ENCODE measurements at regions not wholly inside any gene's neighbourhood (a gene's known extent, or its start where the extent isn't known, plus 50 kb on each side); places are given as distances from the start of the nearest gene placed in this dataset.

DNA sequence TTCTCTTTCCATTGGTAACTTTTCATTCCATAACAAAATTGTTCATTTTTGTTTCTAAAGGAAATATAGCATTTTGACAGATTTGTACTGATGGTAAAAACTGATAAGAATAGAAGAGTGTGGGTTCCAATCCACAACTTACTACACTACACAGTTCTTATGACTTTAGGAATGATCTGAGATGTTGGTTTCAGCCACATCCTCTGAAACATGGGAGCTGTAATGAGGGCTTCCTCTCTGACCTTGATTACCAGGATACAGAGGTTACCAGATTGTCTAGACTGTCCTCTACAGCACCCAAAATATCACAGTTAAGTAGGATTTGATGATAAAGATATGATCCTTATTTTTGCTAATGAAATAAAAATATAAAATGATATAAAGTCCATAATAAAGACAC, 1184.6 kb downstream of the FLRT2 start:
- intact Hi-C loops (cut with micrococcal nuclease), result no loop called here
- Histone ChIP-seq H3K9me3 (replicated peaks) (no peaks in the 10 kb centered on the region), H3K36me3 (no peaks in the 10 kb centered on the region), H3K4me3 (no peak overlapping the region), H3K27ac (replicated peaks) (no peak overlapping the region), H3K4me1 (no peaks in the 10 kb centered on the region), H3K27me3 (ENCODE audit: low read depth) (no peaks in the 10 kb centered on the region)
- no peak for DNase-seq
- TF ChIP-seq, protein P1, sequence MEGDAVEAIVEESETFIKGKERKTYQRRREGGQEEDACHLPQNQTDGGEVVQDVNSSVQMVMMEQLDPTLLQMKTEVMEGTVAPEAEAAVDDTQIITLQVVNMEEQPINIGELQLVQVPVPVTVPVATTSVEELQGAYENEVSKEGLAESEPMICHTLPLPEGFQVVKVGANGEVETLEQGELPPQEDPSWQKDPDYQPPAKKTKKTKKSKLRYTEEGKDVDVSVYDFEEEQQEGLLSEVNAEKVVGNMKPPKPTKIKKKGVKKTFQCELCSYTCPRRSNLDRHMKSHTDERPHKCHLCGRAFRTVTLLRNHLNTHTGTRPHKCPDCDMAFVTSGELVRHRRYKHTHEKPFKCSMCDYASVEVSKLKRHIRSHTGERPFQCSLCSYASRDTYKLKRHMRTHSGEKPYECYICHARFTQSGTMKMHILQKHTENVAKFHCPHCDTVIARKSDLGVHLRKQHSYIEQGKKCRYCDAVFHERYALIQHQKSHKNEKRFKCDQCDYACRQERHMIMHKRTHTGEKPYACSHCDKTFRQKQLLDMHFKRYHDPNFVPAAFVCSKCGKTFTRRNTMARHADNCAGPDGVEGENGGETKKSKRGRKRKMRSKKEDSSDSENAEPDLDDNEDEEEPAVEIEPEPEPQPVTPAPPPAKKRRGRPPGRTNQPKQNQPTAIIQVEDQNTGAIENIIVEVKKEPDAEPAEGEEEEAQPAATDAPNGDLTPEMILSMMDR (IDR thresholded peaks at IDR 0.05; ENCODE audit: borderline replicate concordance), result no peak

DNA sequence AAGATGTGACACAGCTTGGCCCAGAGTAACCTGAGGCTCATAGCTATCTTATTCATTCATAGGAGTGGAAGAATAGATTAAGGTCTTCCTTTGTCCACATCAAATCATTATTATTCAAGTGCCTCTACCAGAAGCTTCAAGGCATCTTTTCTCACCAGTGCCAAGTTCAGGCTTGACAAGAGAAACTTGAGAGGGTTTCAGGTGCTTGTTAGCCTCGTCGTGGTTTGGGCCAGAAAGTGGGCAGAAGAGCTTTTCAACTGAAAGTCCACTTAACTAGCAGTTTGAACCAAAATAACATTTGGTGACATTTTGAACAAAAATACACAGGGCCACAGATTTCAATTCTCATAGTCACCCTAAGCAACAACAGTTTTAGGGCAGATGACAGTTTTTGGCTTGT, 1184.2 kb downstream of the FLRT2 start:
- Histone ChIP-seq H3K27ac (replicated peaks) (no peak overlapping the region), H3K9me3 (replicated peaks) (no peaks in the 10 kb centered on the region), H3K4me1 (no peaks in the 10 kb centered on the region), H3K27me3 (ENCODE audit: low read depth) (no peaks in the 10 kb centered on the region), H3K4me3 (no peak overlapping the region), H3K36me3 (no peaks in the 10 kb centered on the region)
- intact Hi-C loops (cut with micrococcal nuclease), result no loop called here
- TF ChIP-seq, protein P1 (IDR thresholded peaks at IDR 0.05; ENCODE audit: borderline replicate concordance), result no peak
- no peak for DNase-seq

DNA sequence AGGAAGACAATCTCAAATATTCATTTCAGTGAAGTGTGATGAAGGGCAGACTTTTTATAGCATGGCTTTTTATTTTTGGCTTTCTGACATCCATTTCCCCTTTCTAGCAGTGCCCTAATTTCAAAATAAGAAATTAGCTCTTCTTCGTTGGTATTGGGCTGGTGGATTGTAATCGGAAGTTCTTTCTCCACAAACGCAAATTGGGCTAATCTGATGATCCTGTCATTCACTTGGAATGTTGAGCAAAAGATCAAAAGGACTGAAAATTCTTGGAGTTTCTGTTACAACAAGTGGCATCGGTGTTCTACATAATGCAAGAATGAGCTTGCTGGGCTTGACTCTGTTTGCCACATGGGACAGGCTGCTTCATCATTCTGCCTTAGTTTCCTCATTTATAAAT, 1182.8 kb downstream of the FLRT2 start:
- TF ChIP-seq, protein P1 (IDR thresholded peaks at IDR 0.05; ENCODE audit: borderline replicate concordance), result no peak
- Histone ChIP-seq H3K27ac (replicated peaks) (no peak overlapping the region), H3K36me3 (no peaks in the 10 kb centered on the region), H3K4me3 (no peak overlapping the region), H3K9me3 (replicated peaks) (no peaks in the 10 kb centered on the region), H3K4me1 (no peaks in the 10 kb centered on the region), H3K27me3 (ENCODE audit: low read depth) (no peaks in the 10 kb centered on the region)
- no peak for DNase-seq
- intact Hi-C loops (cut with micrococcal nuclease), result no loop called here

DNA sequence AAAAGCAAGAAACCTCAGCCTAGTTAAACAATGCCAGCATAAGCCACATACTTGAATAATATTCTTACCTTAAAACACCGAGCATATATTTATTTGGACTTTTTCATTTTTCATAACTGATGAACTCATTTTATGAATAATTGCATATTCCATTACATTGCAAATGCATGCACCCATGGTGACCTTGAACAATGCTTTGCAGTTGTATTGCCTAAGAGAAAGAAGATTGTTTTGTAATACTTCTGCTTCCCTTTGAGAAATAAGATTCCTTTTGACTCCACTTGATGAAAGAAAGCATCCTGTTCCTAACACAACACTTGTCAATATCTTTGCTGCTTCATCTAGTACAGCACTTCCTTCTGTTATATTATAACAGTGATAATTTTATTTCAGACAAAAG, 1182.2 kb downstream of the FLRT2 start:
- TF ChIP-seq, protein P1 (IDR thresholded peaks at IDR 0.05; ENCODE audit: borderline replicate concordance), result no peak
- Histone ChIP-seq H3K27me3 (ENCODE audit: low read depth) (no peaks in the 10 kb centered on the region), H3K36me3 (no peaks in the 10 kb centered on the region), H3K4me1 (no peaks in the 10 kb centered on the region), H3K27ac (replicated peaks) (no peak overlapping the region), H3K9me3 (replicated peaks) (no peaks in the 10 kb centered on the region), H3K4me3 (no peak overlapping the region)
- intact Hi-C loops (cut with micrococcal nuclease), result no loop called here
- DNase-seq, result no peak

DNA sequence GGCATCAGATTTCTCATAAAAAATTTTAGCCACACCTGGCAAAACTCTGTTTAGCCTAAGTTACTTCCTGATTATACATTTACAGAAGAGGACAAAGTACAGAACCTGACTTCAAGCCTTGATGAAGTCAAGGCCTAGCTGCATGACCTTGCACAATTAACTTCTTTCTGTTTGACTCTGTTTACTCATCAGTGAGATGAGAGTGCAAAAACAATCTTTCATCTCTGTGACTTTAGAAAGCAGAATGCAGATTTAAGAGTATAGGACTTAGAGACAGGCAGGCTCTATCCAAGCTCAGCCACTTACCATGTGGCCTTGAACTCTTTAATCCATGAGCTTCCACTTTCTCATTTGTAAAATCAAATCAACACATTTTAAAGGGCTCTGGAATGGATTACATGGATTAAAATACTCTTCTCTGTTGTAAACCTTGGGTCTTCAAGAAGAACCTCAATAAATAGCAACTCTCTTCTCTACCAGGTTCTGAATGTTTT, 1178.9 kb downstream of the FLRT2 start:
- H3K9me3 ChIP-seq (replicated peaks), result peaks cover 7% of the 10 kb centered on the region
- no peaks in the 10 kb centered on the region for H3K27me3 ChIP-seq (ENCODE audit: low read depth)
- intact Hi-C loops (cut with micrococcal nuclease), result no loop called here
- H3K27ac ChIP-seq (replicated peaks), result no peak overlapping the region
- TF ChIP-seq, protein P1 (IDR thresholded peaks at IDR 0.05; ENCODE audit: borderline replicate concordance), result no peak
- H3K4me1 ChIP-seq, result no peaks in the 10 kb centered on the region
- no peaks in the 10 kb centered on the region for H3K36me3 ChIP-seq
- DNase-seq, result no peak
- H3K4me3 ChIP-seq, result no peak overlapping the region

DNA sequence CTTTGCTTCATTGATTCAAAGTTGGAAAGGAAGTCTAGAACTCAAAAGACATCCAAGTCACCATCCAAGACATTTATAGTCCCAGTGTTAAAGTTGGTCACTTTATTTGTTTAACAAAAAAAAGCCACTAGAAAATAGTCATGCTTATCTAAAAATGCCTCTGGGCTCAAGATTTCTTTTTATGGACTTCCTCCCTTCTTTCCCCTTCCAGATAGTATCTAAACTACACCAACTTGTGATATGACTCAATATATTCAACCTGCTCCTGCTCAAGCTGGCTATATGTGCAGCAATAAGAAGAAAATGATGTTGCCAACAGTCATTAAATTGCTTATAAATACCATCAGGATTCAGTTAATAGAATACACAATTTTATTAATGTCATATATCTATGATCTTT, 1177.1 kb downstream of the FLRT2 start:
- no peaks in the 10 kb centered on the region for H3K36me3 ChIP-seq
- peaks cover 7% of the 10 kb centered on the region for H3K9me3 ChIP-seq (replicated peaks)
- H3K4me3 ChIP-seq, result no peak overlapping the region
- no peaks in the 10 kb centered on the region for H3K27me3 ChIP-seq (ENCODE audit: low read depth)
- no peak for DNase-seq
- H3K4me1 ChIP-seq, result no peaks in the 10 kb centered on the region
- H3K27ac ChIP-seq (replicated peaks), result no peak overlapping the region
- intact Hi-C loops (cut with micrococcal nuclease), result no loop called here
- TF ChIP-seq, protein P1 (IDR thresholded peaks at IDR 0.05; ENCODE audit: borderline replicate concordance), result no peak
